SK-N-SH (cell line): ENCODE measurements at regions not wholly inside any gene's neighbourhood (a gene's known extent, or its start where the extent isn't known, plus 50 kb on each side); places are given as distances from the start of the nearest gene placed in this dataset.

Experiments used
- EP300 ChIP-seq, 2 experiments: IDR thresholded peaks; 2 replicates each; pipeline versions ENCODE4 v1.4.0 to v1.6.1; 2012; ENCODE audit warnings: borderline replicate concordance in 1 of 2, low read depth in 1 of 2, low read length in 1 of 2
- MEF2A ChIP-seq: IDR thresholded peaks from 2 replicates; pipeline ENCODE4 v1.4.0; 2012; ENCODE audit warnings: low read depth, borderline replicate concordance
- RCOR1 ChIP-seq: fragments of 150-350 bp; IDR thresholded peaks from 2 replicates; pipeline ENCODE4 v1.6.1; 2017; ENCODE audit warnings: antibody characterized with exemption, low read length

DNA sequence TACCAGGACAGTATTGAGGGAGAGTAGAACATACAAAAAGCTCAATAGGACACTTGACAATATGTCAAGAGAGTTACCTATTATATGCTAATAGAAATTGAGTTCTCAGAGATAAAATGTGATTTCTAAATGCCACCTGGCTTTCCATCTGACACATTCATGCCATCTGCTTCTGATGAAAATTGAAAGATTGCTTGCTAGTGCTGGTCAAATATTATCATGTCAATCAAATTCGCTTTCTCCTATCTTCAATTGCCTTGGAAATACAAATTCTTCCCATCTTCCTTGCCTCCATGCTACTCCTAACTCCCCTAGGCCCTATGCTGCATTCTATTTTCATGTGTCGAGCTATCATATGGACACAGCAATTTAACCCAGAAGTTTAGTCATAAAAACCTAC lies 1076.9 kb downstream of the ARAP2 start:
- TF ChIP-seq EP300 (IDR thresholded peaks at IDR 0.05; ENCODE audit: borderline replicate concordance in 1 of 2, low read depth in 1 of 2, low read length in 1 of 2): no peak
- TF ChIP-seq RCOR1: no peak
- no peak for TF ChIP-seq MEF2A
